A549 (cell line): ENCODE measurements at regions not wholly inside any gene's neighbourhood (a gene's known extent, or its start where the extent isn't known, plus 50 kb on each side); places are given as distances from the start of the nearest gene placed in this dataset.

Experiments
- ATAC-seq, 2 experiments: fragments of 200-7000 bp in 1 of 2; fragments of >200 bp in 1 of 2; cut with Nextera tagmentation in 1 of 2; cut with Tn5 transposase in 1 of 2; 3 replicates each; pipeline versions ENCODE4 v1.8.0 to v1.9.1; 2018 to 2020; ENCODE audit warnings: mild to moderate bottlenecking in 1 of 2, moderate library complexity in 1 of 2
- CTCF ChIA-PET: fragments of 300-600 bp; sonication (Branson Sonifier 250); formaldehyde crosslinking; extraction: SDS; loops from one replicate; lab custom pipeline; 2021; ENCODE audit warnings: antibody characterized with exemption, inconsistent platforms; lab: Yijun Ruan, JAX
- POLR2A ChIA-PET: fragments of 350-600 bp; formaldehyde crosslinking; extraction: SDS; loops from one replicate; lab custom pipeline; 2021; ENCODE audit warnings: antibody characterized with exemption, inconsistent platforms; lab: Yijun Ruan, JAX
- DNase-seq, 2 experiments: peaks; one replicate each; pipeline versions ENCODE4 v3.0.0 to v3.0.0-alpha.2; 2011 to 2016; ENCODE audit warnings: low read depth in 1 of 2, low spot score in 1 of 2
- FAIRE-seq: peaks from 2 replicates; lab custom pipeline; 2011; peaks lifted over from hg19 to GRCh38; lab: Jason Lieb, UNC
- H3K27ac ChIP-seq, 2 experiments: fragments of >200 bp; sonication (Bioruptor Twin); formaldehyde crosslinking; 3 replicates each; pipeline ENCODE4 v1.5.1; 2016 to 2017
- H3K4me1 ChIP-seq: fragments of >200 bp; sonication (Bioruptor Twin); formaldehyde crosslinking; 3 replicates; pipeline ENCODE4 v1.6.1; 2016
- H3K4me2 ChIP-seq: fragments of >200 bp; sonication (Bioruptor Twin); formaldehyde crosslinking; 3 replicates; pipeline ENCODE4 v1.6.1; 2016
- H3K4me3 ChIP-seq: fragments of >200 bp; sonication (Bioruptor Twin); formaldehyde crosslinking; 3 replicates; pipeline ENCODE4 v1.5.1; 2016
- H3K9me3 ChIP-seq: fragments of >200 bp; sonication (Bioruptor Twin); formaldehyde crosslinking; 3 replicates; pipeline ENCODE4 v1.6.1; 2016
- CHD2 ChIP-seq: fragments of 150-350 bp; IDR thresholded peaks from 2 replicates; pipeline ENCODE4 v1.6.1; 2014; ENCODE audit warnings: low read length; ENCODE audit not compliant: partially characterized antibody
- CHD4 ChIP-seq: fragments of 200-600 bp; sonication (generic); IDR thresholded peaks from 2 replicates; pipeline ENCODE4 v1.6.1; 2016; ENCODE audit warnings: antibody characterized with exemption, mild to moderate bottlenecking, borderline replicate concordance
- EHMT2 ChIP-seq: fragments of 200-600 bp; sonication (generic); IDR thresholded peaks from 2 replicates; pipeline ENCODE4 v1.6.1; 2016; ENCODE audit warnings: antibody characterized with exemption, low read depth, mild to moderate bottlenecking, moderate library complexity
- FOSL2 ChIP-seq, 2 experiments: fragments of 450-650 bp in 1 of 2; fragments of >200 bp in 1 of 2; sonication (Bioruptor Twin) in 1 of 2; formaldehyde crosslinking; IDR thresholded peaks; 2 replicates each; pipeline versions ENCODE4 v1.5.0 to v1.6.1; 2016 to 2020; ENCODE audit warnings: mild to moderate bottlenecking in 1 of 2, moderate library complexity in 1 of 2
- HOXB5 ChIP-seq: fragments of 250-450 bp; sonication (Bioruptor Pico); IDR thresholded peaks from 2 replicates; pipeline ENCODE4 v1.5.0; 2020; ENCODE audit warnings: mild to moderate bottlenecking, moderate library complexity
- JUN ChIP-seq, 2 experiments: fragments of >200 bp; sonication (Bioruptor Twin); formaldehyde crosslinking; IDR thresholded peaks; 2 replicates in 1 of 2; 3 replicates in 1 of 2; pipeline ENCODE4 v1.6.1; 2016 to 2017
- KDM5A ChIP-seq: fragments of 200-600 bp; sonication (generic); IDR thresholded peaks from 2 replicates; pipeline ENCODE4 v1.6.1; 2016; ENCODE audit warnings: antibody characterized with exemption, mild to moderate bottlenecking
- NFE2L2 ChIP-seq: fragments of 150-350 bp; conservative IDR thresholded peaks from 2 replicates; pipeline ENCODE4 v1.6.1; 2014; ENCODE audit warnings: low read length
- POLR2A ChIP-seq: IDR thresholded peaks from 2 replicates; pipeline ENCODE4 v1.6.1; 2012; ENCODE audit warnings: mild to moderate bottlenecking, low read length
- RAD21 ChIP-seq, 2 experiments: fragments of >200 bp in 1 of 2; sonication (Bioruptor Twin) in 1 of 2; formaldehyde crosslinking in 1 of 2; IDR thresholded peaks in 1 of 2; conservative IDR thresholded peaks in 1 of 2; 2 replicates in 1 of 2; 3 replicates in 1 of 2; pipeline ENCODE4 v1.6.1; 2012 to 2018; ENCODE audit warnings: inconsistent platforms in 1 of 2
- RCOR1 ChIP-seq: fragments of 150-350 bp; IDR thresholded peaks from 2 replicates; pipeline ENCODE4 v1.6.1; 2014; ENCODE audit warnings: antibody characterized with exemption, low read length, low read depth
- RNF2 ChIP-seq: fragments of 200-600 bp; sonication (generic); IDR thresholded peaks from 2 replicates; pipeline ENCODE4 v1.6.1; 2016; ENCODE audit warnings: low read depth, mild to moderate bottlenecking, antibody characterized with exemption, moderate library complexity, borderline replicate concordance
- SMC3 ChIP-seq: fragments of >200 bp; sonication (Bioruptor Twin); formaldehyde crosslinking; IDR thresholded peaks from 3 replicates; pipeline ENCODE4 v1.6.1; 2018; ENCODE audit warnings: inconsistent platforms
- SREBF2 ChIP-seq: fragments of 450-650 bp; IDR thresholded peaks from 2 replicates; pipeline ENCODE4 v1.6.1; 2014; ENCODE audit warnings: mild to moderate bottlenecking, moderate library complexity
- ZNF302 ChIP-seq: fragments of 250-450 bp; sonication (Bioruptor Pico); IDR thresholded peaks from 2 replicates; pipeline ENCODE4 v1.9.0; 2021; ENCODE audit warnings: inconsistent platforms, mild to moderate bottlenecking, moderate library complexity
- WGBS: methylation state at CpG from one replicate; pipeline ENCODE4 v1.1.6; 2017; ENCODE audit errors: missing lambda C conversion rate; 5-methylcytosine and 5-hydroxymethylcytosine counted together
- TF ChIP-seq, protein P1 (sequence below): IDR thresholded peaks from 2 replicates; pipeline ENCODE4 v1.6.1; 2012; ENCODE audit warnings: low read depth, borderline replicate concordance
- TF ChIP-seq, protein P2 (sequence below): IDR thresholded peaks from 2 replicates; pipeline ENCODE4 v1.6.1; 2012
- TF ChIP-seq, protein P3 (sequence below): fragments of 200-600 bp; sonication (generic); IDR thresholded peaks from 2 replicates; pipeline ENCODE4 v1.6.1; 2016; ENCODE audit warnings: antibody characterized with exemption, mild to moderate bottlenecking, moderate library complexity
- TF ChIP-seq, protein P4 (sequence below): fragments of 450-650 bp; IDR thresholded peaks from 2 replicates; pipeline ENCODE4 v1.6.1; 2014; ENCODE audit warnings: antibody characterized with exemption

DNA sequence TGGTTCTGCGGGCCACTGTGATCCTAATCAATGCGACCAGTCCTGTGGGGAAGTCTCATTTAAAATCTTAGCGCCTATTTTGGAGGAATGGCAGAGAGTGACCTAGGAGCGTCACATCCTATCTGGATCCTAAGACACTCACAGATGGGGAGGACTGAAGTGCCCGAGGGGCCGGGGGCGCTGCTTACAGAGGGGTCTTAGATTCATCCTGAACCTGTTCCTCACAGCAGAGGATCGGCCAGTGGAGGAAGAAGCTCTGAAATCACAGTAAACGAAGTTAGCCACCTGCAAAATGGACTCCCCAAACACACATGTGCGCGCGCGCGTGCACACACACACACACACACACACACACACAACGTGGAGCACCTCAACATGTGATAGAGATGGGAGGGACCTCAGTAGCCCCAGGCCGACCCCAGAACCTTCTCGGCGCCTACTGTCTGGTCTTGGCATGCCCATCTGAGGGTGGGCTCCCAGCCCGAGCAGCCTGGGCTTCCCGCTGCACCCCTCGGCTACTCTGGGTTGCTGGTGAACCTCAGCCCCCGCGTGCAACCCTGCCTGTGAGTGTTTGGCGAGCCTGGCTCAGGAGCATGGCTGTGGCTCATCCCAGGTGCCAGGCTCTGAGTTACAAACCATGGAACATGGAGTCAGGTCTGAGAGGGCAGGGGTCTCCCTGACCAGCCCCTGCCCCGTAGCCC is 613.3 kb downstream of the TBC1D22A start:
- no peak for DNase-seq
- POLR2A ChIA-PET, result no interaction called here
- TF ChIP-seq NFE2L2, result no peak
- no peak for TF ChIP-seq ZNF302 (CRISPR knock-in tag)
- TF ChIP-seq KDM5A, result no peak
- TF ChIP-seq SMC3, result no peak
- no peak for TF ChIP-seq RNF2
- no peak for TF ChIP-seq HOXB5
- no peak for TF ChIP-seq SREBF2
- TF ChIP-seq, protein P1, sequence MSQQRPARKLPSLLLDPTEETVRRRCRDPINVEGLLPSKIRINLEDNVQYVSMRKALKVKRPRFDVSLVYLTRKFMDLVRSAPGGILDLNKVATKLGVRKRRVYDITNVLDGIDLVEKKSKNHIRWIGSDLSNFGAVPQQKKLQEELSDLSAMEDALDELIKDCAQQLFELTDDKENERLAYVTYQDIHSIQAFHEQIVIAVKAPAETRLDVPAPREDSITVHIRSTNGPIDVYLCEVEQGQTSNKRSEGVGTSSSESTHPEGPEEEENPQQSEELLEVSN, result no peak
- TF ChIP-seq, protein P2, sequence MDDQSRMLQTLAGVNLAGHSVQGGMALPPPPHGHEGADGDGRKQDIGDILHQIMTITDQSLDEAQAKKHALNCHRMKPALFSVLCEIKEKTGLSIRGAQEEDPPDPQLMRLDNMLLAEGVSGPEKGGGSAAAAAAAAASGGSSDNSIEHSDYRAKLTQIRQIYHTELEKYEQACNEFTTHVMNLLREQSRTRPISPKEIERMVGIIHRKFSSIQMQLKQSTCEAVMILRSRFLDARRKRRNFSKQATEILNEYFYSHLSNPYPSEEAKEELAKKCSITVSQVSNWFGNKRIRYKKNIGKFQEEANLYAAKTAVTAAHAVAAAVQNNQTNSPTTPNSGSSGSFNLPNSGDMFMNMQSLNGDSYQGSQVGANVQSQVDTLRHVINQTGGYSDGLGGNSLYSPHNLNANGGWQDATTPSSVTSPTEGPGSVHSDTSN, result no peak
- TF ChIP-seq, protein P3, sequence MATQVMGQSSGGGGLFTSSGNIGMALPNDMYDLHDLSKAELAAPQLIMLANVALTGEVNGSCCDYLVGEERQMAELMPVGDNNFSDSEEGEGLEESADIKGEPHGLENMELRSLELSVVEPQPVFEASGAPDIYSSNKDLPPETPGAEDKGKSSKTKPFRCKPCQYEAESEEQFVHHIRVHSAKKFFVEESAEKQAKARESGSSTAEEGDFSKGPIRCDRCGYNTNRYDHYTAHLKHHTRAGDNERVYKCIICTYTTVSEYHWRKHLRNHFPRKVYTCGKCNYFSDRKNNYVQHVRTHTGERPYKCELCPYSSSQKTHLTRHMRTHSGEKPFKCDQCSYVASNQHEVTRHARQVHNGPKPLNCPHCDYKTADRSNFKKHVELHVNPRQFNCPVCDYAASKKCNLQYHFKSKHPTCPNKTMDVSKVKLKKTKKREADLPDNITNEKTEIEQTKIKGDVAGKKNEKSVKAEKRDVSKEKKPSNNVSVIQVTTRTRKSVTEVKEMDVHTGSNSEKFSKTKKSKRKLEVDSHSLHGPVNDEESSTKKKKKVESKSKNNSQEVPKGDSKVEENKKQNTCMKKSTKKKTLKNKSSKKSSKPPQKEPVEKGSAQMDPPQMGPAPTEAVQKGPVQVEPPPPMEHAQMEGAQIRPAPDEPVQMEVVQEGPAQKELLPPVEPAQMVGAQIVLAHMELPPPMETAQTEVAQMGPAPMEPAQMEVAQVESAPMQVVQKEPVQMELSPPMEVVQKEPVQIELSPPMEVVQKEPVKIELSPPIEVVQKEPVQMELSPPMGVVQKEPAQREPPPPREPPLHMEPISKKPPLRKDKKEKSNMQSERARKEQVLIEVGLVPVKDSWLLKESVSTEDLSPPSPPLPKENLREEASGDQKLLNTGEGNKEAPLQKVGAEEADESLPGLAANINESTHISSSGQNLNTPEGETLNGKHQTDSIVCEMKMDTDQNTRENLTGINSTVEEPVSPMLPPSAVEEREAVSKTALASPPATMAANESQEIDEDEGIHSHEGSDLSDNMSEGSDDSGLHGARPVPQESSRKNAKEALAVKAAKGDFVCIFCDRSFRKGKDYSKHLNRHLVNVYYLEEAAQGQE, result no peak
- Histone ChIP-seq H3K4me1 (no peaks in the 10 kb centered on the region), H3K4me3 (no peak overlapping the region), H3K4me2 (no peak overlapping the region), H3K9me3 (no peaks in the 10 kb centered on the region), H3K27ac (no peak overlapping the region)
- WGBS, result 46% methylated on average over 9 of the region's 25 CpGs
- no peak for FAIRE-seq
- CTCF ChIA-PET, result no interaction called here
- no peak for ATAC-seq

DNA sequence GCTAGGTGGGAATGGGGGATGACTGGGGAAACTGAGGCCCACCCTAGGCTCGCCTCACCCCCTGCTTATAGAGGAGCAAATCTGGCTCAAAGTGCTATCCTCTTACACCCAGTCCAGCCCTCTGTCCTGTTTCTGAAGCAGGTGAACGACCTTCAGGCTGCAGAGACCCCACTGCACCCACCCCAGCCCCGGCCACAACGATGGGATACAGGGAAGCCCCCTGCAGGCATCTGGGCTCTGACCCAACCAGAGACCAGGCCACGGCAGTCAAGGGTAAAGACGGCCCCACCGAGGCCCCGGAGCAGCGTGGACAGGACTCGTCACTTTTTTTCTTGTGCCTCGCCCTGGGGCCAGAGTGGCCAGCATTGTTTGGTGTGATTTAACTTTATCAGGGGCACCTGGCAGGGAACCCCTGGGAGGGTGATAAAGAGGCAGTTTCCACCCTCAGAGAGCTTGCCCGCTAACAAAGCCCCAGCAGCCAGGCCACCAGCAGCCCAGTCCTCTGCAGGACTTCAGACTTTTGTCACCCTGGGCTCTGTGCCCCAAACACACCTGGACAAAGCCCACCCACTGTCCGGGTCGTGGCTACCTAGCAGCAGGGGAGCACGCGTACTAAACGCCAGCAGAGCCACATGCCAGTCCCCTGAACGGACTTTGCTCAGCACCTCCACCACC is 612.6 kb downstream of the TBC1D22A start:
- DNase-seq (no peak), FAIRE-seq (no peak), ATAC-seq (no peak)
- H3K9me3 ChIP-seq, result no peaks in the 10 kb centered on the region
- 44% methylated on average over 9 of the region's 18 CpGs for WGBS
- no peak overlapping the region for H3K4me3 ChIP-seq
- POLR2A ChIA-PET, result no interaction called here
- H3K4me1 ChIP-seq, result no peaks in the 10 kb centered on the region
- no peak for TF ChIP-seq ZNF302 (CRISPR knock-in tag)
- TF ChIP-seq JUN (IDR thresholded peaks at IDR 0.05), result no peak
- no peak for TF ChIP-seq POLR2A
- TF ChIP-seq FOSL2 (IDR thresholded peaks at IDR 0.05), result no peak
- TF ChIP-seq FOSL2 (CRISPR knock-in tag; IDR thresholded peaks at IDR 0.05), result no peak
- no peak for TF ChIP-seq RAD21 (conservative IDR thresholded peaks at IDR 0.05 in 1 of 2, IDR thresholded peaks at IDR 0.05 in 1 of 2)
- no peak for TF ChIP-seq NFE2L2
- no peak for TF ChIP-seq CHD4
- TF ChIP-seq, protein P2, result no peak
- TF ChIP-seq, protein P4, sequence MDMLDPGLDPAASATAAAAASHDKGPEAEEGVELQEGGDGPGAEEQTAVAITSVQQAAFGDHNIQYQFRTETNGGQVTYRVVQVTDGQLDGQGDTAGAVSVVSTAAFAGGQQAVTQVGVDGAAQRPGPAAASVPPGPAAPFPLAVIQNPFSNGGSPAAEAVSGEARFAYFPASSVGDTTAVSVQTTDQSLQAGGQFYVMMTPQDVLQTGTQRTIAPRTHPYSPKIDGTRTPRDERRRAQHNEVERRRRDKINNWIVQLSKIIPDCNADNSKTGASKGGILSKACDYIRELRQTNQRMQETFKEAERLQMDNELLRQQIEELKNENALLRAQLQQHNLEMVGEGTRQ, result no peak
- no peak for TF ChIP-seq EHMT2
- TF ChIP-seq CHD2, result no peak
- no peak for TF ChIP-seq RCOR1
- no peak overlapping the region for H3K4me2 ChIP-seq
- H3K27ac ChIP-seq, result no peak overlapping the region
- CTCF ChIA-PET, result no interaction called here
